ENCODE measurements at regions not wholly inside any gene's neighbourhood (a gene's known extent, or its start where the extent isn't known, plus 50 kb on each side); places are given as distances from the start of the nearest gene placed in this dataset.

DNA sequence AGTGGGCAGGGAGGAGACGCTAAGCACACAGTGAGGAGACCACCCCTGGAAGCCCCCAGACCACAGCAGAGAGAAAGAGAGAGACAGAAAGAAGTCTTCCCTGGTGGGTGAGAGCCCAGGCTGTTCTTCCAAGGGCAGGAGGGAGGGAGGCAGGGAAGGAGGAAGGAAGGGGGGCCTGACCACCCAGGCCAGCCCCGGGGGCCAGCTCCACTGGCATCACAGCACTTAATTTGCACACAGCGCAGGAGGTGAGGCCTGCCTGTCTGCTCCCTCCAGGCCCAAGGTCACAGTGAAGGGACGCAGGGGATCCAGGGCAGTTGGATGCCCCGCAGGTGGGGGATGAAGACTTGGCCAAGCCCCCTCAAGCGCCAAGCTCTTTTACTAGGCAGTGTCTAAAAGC, 141.9 kb upstream of the C14orf180 start (continued):
- TF ChIP-seq, protein P1, sequence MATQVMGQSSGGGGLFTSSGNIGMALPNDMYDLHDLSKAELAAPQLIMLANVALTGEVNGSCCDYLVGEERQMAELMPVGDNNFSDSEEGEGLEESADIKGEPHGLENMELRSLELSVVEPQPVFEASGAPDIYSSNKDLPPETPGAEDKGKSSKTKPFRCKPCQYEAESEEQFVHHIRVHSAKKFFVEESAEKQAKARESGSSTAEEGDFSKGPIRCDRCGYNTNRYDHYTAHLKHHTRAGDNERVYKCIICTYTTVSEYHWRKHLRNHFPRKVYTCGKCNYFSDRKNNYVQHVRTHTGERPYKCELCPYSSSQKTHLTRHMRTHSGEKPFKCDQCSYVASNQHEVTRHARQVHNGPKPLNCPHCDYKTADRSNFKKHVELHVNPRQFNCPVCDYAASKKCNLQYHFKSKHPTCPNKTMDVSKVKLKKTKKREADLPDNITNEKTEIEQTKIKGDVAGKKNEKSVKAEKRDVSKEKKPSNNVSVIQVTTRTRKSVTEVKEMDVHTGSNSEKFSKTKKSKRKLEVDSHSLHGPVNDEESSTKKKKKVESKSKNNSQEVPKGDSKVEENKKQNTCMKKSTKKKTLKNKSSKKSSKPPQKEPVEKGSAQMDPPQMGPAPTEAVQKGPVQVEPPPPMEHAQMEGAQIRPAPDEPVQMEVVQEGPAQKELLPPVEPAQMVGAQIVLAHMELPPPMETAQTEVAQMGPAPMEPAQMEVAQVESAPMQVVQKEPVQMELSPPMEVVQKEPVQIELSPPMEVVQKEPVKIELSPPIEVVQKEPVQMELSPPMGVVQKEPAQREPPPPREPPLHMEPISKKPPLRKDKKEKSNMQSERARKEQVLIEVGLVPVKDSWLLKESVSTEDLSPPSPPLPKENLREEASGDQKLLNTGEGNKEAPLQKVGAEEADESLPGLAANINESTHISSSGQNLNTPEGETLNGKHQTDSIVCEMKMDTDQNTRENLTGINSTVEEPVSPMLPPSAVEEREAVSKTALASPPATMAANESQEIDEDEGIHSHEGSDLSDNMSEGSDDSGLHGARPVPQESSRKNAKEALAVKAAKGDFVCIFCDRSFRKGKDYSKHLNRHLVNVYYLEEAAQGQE (IDR thresholded peaks at IDR 0.05; ENCODE audit: unreplicated experiment), result no peak

DNA sequence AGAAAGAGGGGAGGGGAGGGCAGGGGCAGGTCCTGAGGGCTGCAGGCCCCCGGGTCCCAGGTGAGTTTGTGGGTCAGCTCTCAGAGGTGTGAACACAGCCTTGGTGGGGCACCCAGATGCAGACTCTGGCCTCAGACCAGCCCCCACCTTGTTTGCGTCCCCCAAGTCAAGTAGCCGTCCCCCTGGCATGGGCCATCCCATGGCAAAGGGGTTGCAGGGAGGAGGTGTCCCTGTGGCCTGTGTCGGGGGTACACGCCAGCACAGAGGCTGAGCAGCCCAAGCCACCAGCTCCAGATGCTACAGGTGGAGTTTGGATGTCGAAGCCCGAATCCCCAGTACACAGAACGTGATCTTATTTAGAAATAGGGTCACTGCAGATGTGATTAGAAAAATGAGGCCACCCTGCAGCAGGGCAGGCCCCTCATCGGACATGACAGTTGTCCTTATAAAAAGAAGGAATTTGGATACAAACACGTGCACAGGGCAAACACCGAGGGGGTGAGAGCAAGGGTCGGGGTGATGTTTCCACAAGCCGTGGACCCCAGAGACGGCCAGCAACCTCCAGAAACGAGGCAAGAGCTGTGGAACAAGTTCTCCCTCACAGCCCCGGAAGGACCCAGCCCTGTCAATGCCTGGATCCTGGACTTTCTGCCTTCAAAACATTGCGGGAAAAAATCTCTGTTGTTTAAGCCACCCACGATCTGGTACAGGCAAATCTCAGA, 141.2 kb upstream of the C14orf180 start:
- TF ChIP-seq CREB1 (CRISPR knock-in tag; IDR thresholded peaks at IDR 0.05; ENCODE audit: low read depth), result no peak
- no peak for TF ChIP-seq STAT1 (IDR thresholded peaks at IDR 0.05; ENCODE audit: unreplicated experiment)
- no peak for TF ChIP-seq ZNF114 (CRISPR knock-in tag; IDR thresholded peaks at IDR 0.05)
- TF ChIP-seq, protein P1 (IDR thresholded peaks at IDR 0.05; ENCODE audit: unreplicated experiment), result no peak
- TF ChIP-seq EZH2phosphoT487 (IDR thresholded peaks at IDR 0.05; ENCODE audit: unreplicated experiment), result no peak
- TF ChIP-seq NANOG (IDR thresholded peaks at IDR 0.05; ENCODE audit: borderline replicate concordance), result no peak
- no peak for TF ChIP-seq JUNB (IDR thresholded peaks at IDR 0.05; ENCODE audit: unreplicated experiment)
- TF ChIP-seq, protein P2, sequence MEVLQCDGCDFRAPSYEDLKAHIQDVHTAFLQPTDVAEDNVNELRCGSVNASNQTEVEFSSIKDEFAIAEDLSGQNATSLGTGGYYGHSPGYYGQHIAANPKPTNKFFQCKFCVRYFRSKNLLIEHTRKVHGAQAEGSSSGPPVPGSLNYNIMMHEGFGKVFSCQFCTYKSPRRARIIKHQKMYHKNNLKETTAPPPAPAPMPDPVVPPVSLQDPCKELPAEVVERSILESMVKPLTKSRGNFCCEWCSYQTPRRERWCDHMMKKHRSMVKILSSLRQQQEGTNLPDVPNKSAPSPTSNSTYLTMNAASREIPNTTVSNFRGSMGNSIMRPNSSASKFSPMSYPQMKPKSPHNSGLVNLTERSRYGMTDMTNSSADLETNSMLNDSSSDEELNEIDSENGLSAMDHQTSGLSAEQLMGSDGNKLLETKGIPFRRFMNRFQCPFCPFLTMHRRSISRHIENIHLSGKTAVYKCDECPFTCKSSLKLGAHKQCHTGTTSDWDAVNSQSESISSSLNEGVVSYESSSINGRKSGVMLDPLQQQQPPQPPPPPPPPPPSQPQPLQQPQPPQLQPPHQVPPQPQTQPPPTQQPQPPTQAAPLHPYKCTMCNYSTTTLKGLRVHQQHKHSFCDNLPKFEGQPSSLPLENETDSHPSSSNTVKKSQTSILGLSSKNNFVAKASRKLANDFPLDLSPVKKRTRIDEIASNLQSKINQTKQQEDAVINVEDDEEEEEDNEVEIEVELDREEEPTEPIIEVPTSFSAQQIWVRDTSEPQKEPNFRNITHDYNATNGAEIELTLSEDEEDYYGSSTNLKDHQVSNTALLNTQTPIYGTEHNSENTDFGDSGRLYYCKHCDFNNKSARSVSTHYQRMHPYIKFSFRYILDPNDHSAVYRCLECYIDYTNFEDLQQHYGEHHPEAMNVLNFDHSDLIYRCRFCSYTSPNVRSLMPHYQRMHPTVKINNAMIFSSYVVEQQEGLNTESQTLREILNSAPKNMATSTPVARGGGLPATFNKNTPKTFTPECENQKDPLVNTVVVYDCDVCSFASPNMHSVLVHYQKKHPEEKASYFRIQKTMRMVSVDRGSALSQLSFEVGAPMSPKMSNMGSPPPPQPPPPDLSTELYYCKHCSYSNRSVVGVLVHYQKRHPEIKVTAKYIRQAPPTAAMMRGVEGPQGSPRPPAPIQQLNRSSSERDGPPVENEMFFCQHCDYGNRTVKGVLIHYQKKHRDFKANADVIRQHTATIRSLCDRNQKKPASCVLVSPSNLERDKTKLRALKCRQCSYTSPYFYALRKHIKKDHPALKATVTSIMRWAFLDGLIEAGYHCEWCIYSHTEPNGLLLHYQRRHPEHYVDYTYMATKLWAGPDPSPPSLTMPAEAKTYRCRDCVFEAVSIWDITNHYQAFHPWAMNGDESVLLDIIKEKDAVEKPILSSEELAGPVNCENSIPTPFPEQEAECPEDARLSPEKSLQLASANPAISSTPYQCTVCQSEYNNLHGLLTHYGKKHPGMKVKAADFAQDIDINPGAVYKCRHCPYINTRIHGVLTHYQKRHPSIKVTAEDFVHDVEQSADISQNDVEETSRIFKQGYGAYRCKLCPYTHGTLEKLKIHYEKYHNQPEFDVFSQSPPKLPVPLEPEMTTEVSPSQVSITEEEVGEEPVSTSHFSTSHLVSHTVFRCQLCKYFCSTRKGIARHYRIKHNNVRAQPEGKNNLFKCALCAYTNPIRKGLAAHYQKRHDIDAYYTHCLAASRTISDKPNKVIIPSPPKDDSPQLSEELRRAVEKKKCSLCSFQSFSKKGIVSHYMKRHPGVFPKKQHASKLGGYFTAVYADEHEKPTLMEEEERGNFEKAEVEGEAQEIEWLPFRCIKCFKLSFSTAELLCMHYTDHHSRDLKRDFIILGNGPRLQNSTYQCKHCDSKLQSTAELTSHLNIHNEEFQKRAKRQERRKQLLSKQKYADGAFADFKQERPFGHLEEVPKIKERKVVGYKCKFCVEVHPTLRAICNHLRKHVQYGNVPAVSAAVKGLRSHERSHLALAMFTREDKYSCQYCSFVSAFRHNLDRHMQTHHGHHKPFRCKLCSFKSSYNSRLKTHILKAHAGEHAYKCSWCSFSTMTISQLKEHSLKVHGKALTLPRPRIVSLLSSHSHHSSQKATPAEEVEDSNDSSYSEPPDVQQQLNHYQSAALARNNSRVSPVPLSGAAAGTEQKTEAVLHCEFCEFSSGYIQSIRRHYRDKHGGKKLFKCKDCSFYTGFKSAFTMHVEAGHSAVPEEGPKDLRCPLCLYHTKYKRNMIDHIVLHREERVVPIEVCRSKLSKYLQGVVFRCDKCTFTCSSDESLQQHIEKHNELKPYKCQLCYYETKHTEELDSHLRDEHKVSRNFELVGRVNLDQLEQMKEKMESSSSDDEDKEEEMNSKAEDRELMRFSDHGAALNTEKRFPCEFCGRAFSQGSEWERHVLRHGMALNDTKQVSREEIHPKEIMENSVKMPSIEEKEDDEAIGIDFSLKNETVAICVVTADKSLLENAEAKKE (CRISPR knock-in tag; IDR thresholded peaks at IDR 0.05), result no peak
- TF ChIP-seq EZH2 (IDR thresholded peaks at IDR 0.05; ENCODE audit: low read depth, unreplicated experiment), result no peak
- Mint-ChIP-seq H3K4me1 (peaks cover 11% of the 10 kb centered on the region), H3K27me3 (ENCODE audit: insufficient read depth, low read depth, poor library complexity) (peaks cover 4% of the 10 kb centered on the region), H3K4me3 (no peak overlapping the region), H3K36me3 (ENCODE audit: low read depth) (no peaks in the 10 kb centered on the region), H3K9me3 (no peaks in the 10 kb centered on the region; the same call in 2 of the 3 replicates), H3K27ac (no peak overlapping the region)
- H3K27me3 ChIP-seq (ENCODE audit: insufficient read depth), result no peaks in the 10 kb centered on the region
- H3K4me3 ChIP-seq, result no peak overlapping the region
- H3K9me2 ChIP-seq (ENCODE audit: insufficient read depth), result no peaks in the 10 kb centered on the region
- H3F3A ChIP-seq (replicated peaks; ENCODE audit: low read depth), result no peaks in the 10 kb centered on the region
- H3K4me1 ChIP-seq (ENCODE audit: insufficient read depth), result no peaks in the 10 kb centered on the region
- DNase-seq (ENCODE audit: low spot score), result no peak
- no peak overlapping the region for H2AFZ ChIP-seq
- H3K36me3 ChIP-seq (ENCODE audit: insufficient read depth), result no peaks in the 10 kb centered on the region
- no peak overlapping the region for H3K4me2 ChIP-seq
- no peaks in the 10 kb centered on the region for H3K79me2 ChIP-seq (replicated peaks; ENCODE audit: insufficient read depth)
- H4K20me1 ChIP-seq (replicated peaks; ENCODE audit: insufficient read depth), result no peaks in the 10 kb centered on the region
- no peak overlapping the region for H3K27ac ChIP-seq (ENCODE audit: low read depth)
- no peak for ATAC-seq

Measured in GM23338 (cell line).